Astrocyte (in vitro differentiated cells and primary cell): ENCODE measurements at regions not wholly inside any gene's neighbourhood (a gene's known extent, or its start where the extent isn't known, plus 50 kb on each side); places are given as distances from the start of the nearest gene placed in this dataset.

Source experiments
- CTCF ChIP-seq: IDR thresholded peaks from 2 replicates; pipeline ENCODE4 v1.5.1; 2011; ENCODE audit warnings: low read depth, mild to moderate bottlenecking, inconsistent platforms, low read length, moderate library complexity; ENCODE audit not compliant: insufficient read depth
- EZH2 ChIP-seq: IDR thresholded peaks from 2 replicates; pipeline ENCODE4 v1.6.1; 2012; ENCODE audit warnings: mild to moderate bottlenecking, low read length, inconsistent platforms; ENCODE audit not compliant: insufficient read depth

DNA sequence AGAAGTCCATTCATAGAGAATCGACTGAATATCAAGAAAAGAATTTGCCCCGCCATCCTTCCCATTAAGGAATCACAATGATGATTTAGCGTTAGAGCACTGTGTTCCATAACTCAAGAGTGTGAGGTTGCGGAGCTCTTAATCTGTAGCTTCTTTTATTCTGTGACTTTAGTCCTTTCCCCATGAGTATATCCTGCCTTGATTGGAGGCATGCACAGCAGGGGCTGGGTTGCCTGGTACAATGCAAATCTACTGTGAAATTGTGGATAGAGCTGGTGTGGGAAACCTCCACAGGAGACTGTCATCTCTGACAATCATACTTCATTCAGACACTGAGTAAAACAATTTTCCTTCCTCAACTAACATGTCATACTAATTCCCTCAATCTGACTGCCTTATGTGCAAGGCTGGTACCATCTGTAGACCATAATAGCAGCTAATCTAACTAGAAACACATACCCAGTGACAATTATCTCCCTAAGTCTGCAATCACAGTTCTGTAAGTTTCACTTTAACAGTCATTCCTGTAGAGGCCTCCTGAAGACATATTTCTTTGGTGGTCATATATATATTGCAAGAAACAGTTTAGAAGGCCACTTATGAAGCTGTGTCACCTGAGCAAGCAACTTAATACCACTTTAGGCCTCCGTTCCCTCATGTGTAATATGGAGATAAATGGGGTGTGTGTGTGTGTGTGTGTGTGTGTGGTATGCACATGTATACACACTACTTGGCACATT is 355.2 kb upstream of the FAM241A start:
- no peak for TF ChIP-seq CTCF
- TF ChIP-seq EZH2, result no peak
